Keratinocyte (primary cell): ENCODE measurements at regions not wholly inside any gene's neighbourhood (a gene's known extent, or its start where the extent isn't known, plus 50 kb on each side); places are given as distances from the start of the nearest gene placed in this dataset.

Experiments
- CTCF ChIP-seq, 3 experiments: IDR thresholded peaks in 1 of 3; conservative IDR thresholded peaks in 1 of 3; optimal IDR thresholded peaks in 1 of 3; 2 replicates in 2 of 3; 3 replicates in 1 of 3; pipeline versions ENCODE3 to v1.5.1; 2011; ENCODE audit warnings: low read length in 3 of 3, mild to moderate bottlenecking in 3 of 3, moderate library complexity in 2 of 3, control low read depth in 1 of 3, inconsistent platforms in 1 of 3; ENCODE audit not compliant: insufficient read depth in 2 of 3; ENCODE audit errors: extremely low read depth in 1 of 3
- EZH2 ChIP-seq: IDR thresholded peaks from one replicate; pipeline ENCODE4 v1.6.1; 2012; ENCODE audit warnings: inconsistent platforms, mild to moderate bottlenecking, low read length, moderate library complexity

- TF ChIP-seq EZH2, result no peak
- no peak for TF ChIP-seq CTCF (optimal IDR thresholded peaks at IDR 0.05 in 1 of 3, IDR thresholded peaks at IDR 0.05 in 1 of 3, conservative IDR thresholded peaks at IDR 0.05 in 1 of 3; ENCODE audit: extremely low read depth in 1 of 3, insufficient read depth in 2 of 3, low read length in 3 of 3)
These were observed 672.9 kb upstream of the CITED2 start for GRCh38 chr6:140047321-140047720.
